GM12892 (cell line): ENCODE measurements at regions not wholly inside any gene's neighbourhood (a gene's known extent, or its start where the extent isn't known, plus 50 kb on each side); places are given as distances from the start of the nearest gene placed in this dataset.

ENCODE experiments used
- POLR2A ChIP-seq: IDR thresholded peaks from 2 replicates; pipeline ENCODE4 v1.6.1; 2011; ENCODE audit warnings: low read depth, low read length, control low read depth
- POLR2AphosphoS5 ChIP-seq: IDR thresholded peaks from 2 replicates; pipeline ENCODE4 v1.6.1; 2011; ENCODE audit warnings: low read depth, low read length, control low read depth

GRCh38 chr1:182288749-182289604 is 102.6 kb downstream of the GLUL start:
- no peak for TF ChIP-seq POLR2A
- TF ChIP-seq POLR2AphosphoS5: no peak
